HCT116 (cell line): ENCODE measurements at regions not wholly inside any gene's neighbourhood (a gene's known extent, or its start where the extent isn't known, plus 50 kb on each side); places are given as distances from the start of the nearest gene placed in this dataset.

Experiments
- ATAC-seq: fragments of 200-7000 bp; cut with Tn5 transposase; 2 replicates; pipeline ENCODE4 v1.9.1; 2020; ENCODE audit warnings: mild to moderate bottlenecking, moderate library complexity
- BruUV-seq: library from RNA; stranded (reverse); fragments of 400-500 nt; replicated peaks from 2 replicates; lab custom pipeline; 2021; lab: Mats Ljungman, UMichigan
- CTCF ChIA-PET: fragments of 300-600 bp; sonication (Branson Sonifier 250); formaldehyde crosslinking; loops from one replicate; lab custom pipeline; 2021; ENCODE audit warnings: antibody characterized with exemption; lab: Charles Lee
- POLR2A ChIA-PET: fragments of 300-600, 350-600 bp; sonication (Branson Sonifier 250); formaldehyde crosslinking; loops from one replicate; lab custom pipeline; 2021; ENCODE audit warnings: antibody characterized with exemption; lab: Charles Lee
- RAD21 ChIA-PET, 2 experiments: fragments of 300-600 bp; sonication (Branson Sonifier 250); formaldehyde crosslinking; loops; one replicate each; lab custom pipeline; 2023; ENCODE audit warnings: low total read pairs in 2 of 2; ENCODE audit not compliant: uncharacterized antibody in 2 of 2, unreplicated experiment in 2 of 2, low non-redundant PET in 1 of 2; lab: Charles Lee
- DNase-seq: peaks from one replicate; pipeline ENCODE4 v3.0.0-alpha.2; 2010; ENCODE audit warnings: low read depth, low spot score
- H2AFZ ChIP-seq: fragments of 200-600 bp; shearing (Covaris generic), sonication (generic); 2 replicates; pipeline ENCODE4 v1.6.1; 2017; ENCODE audit warnings: low read depth, mixed run types, mixed read lengths, antibody characterized with exemption, low read length; ENCODE audit not compliant: poor library complexity, severe bottlenecking
- H3K27ac ChIP-seq: 2 replicates; pipeline ENCODE4 v1.5.1; 2012; ENCODE audit warnings: low read depth, low read length
- H3K27me3 ChIP-seq: fragments of 200-600 bp; sonication (generic); 2 replicates; pipeline ENCODE4 v1.6.1; 2016; ENCODE audit warnings: mixed run types, low read length, mixed read lengths; ENCODE audit not compliant: insufficient read depth
- H3K36me3 ChIP-seq, 2 experiments: fragments of 200-500 bp in 1 of 2; fragments of 200-600 bp in 1 of 2; sonication (Bioruptor generic) in 1 of 2; sonication (generic) in 1 of 2; 2 replicates each; pipeline versions ENCODE4 v1.5.1 to v1.6.1; 2014 to 2016; ENCODE audit warnings: low read length in 2 of 2, inconsistent platforms in 1 of 2, mixed read lengths in 1 of 2, mixed run types in 1 of 2; ENCODE audit not compliant: insufficient read depth in 2 of 2, control insufficient read depth in 1 of 2
- H3K4me1 ChIP-seq, 2 experiments: fragments of 200-600 bp in 1 of 2; sonication (generic) in 1 of 2; 2 replicates each; pipeline versions ENCODE4 v1.5.1 to v1.6.1; 2012 to 2017; ENCODE audit warnings: low read length in 2 of 2, inconsistent platforms in 1 of 2, mild to moderate bottlenecking in 1 of 2, mixed read lengths in 1 of 2, mixed run types in 1 of 2, moderate library complexity in 1 of 2; ENCODE audit not compliant: insufficient read depth in 2 of 2, control insufficient read depth in 1 of 2
- H3K4me2 ChIP-seq: fragments of 200-600 bp; sonication (generic); 2 replicates; pipeline ENCODE4 v1.6.1; 2017; ENCODE audit warnings: mixed run types, low read length, mixed read lengths
- H3K4me3 ChIP-seq, 2 experiments: fragments of 200-600 bp in 1 of 2; sonication (generic) in 1 of 2; replicated peaks in 1 of 2; 2 replicates each; pipeline ENCODE4 v1.5.1; 2011 to 2016; ENCODE audit warnings: low read length in 2 of 2, control low read depth in 1 of 2, low read depth in 1 of 2, mild to moderate bottlenecking in 1 of 2, mixed read lengths in 1 of 2, mixed run types in 1 of 2
- H3K79me2 ChIP-seq: fragments of 200-600 bp; sonication (generic); 2 replicates; pipeline ENCODE4 v1.6.1; 2017; ENCODE audit warnings: mild to moderate bottlenecking, mixed run types, low read length, moderate library complexity, mixed read lengths; ENCODE audit not compliant: insufficient read depth
- H3K9ac ChIP-seq: fragments of 200-600 bp; sonication (generic); 2 replicates; pipeline ENCODE4 v1.6.1; 2016; ENCODE audit warnings: low read length, mixed read lengths
- H3K9me2 ChIP-seq: fragments of 200-600 bp; sonication (generic), shearing (Covaris generic); 2 replicates; pipeline ENCODE4 v1.6.1; 2017; ENCODE audit warnings: mixed run types, mild to moderate bottlenecking, moderate library complexity; ENCODE audit not compliant: insufficient read depth
- H3K9me3 ChIP-seq, 2 experiments: fragments of 200-500 bp in 1 of 2; fragments of 200-600 bp in 1 of 2; sonication (Bioruptor generic) in 1 of 2; sonication (generic) in 1 of 2; 2 replicates each; pipeline ENCODE4 v1.6.1; 2014 to 2017; ENCODE audit warnings: low read length in 2 of 2, mixed read lengths in 2 of 2, inconsistent platforms in 1 of 2, low read depth in 1 of 2, mild to moderate bottlenecking in 1 of 2, mixed run types in 1 of 2, moderate library complexity in 1 of 2; ENCODE audit not compliant: control insufficient read depth in 1 of 2, insufficient read depth in 1 of 2
- H4K20me1 ChIP-seq: fragments of 200-600 bp; sonication (generic), shearing (Covaris generic); 2 replicates; pipeline ENCODE4 v1.6.1; 2017; ENCODE audit warnings: mixed run types, mild to moderate bottlenecking, moderate library complexity; ENCODE audit not compliant: insufficient read depth
- CEBPB ChIP-seq: IDR thresholded peaks from 2 replicates; pipeline ENCODE4 v1.6.1; 2012; ENCODE audit warnings: low read depth
- EGR1 ChIP-seq: IDR thresholded peaks from 2 replicates; pipeline ENCODE4 v1.6.1; 2012; ENCODE audit warnings: low read depth
- ELF1 ChIP-seq: IDR thresholded peaks from 2 replicates; pipeline ENCODE4 v1.6.1; 2012; ENCODE audit warnings: low read depth, borderline replicate concordance
- FOSL1 ChIP-seq: IDR thresholded peaks from 2 replicates; pipeline ENCODE4 v1.6.1; 2012; ENCODE audit warnings: low read depth
- POLR2A ChIP-seq: IDR thresholded peaks from 2 replicates; pipeline ENCODE4 v1.7.0; 2011; ENCODE audit warnings: borderline replicate concordance; ENCODE audit not compliant: insufficient read depth, insufficient read length; ENCODE audit errors: extremely low read depth
- POLR2AphosphoS5 ChIP-seq: IDR thresholded peaks from 2 replicates; pipeline ENCODE4 v1.6.1; 2011; ENCODE audit warnings: mild to moderate bottlenecking, low read depth, low read length, moderate library complexity
- RAD21 ChIP-seq: IDR thresholded peaks from 2 replicates; pipeline ENCODE4 v1.6.1; 2012; ENCODE audit warnings: low read depth, mild to moderate bottlenecking
- SP1 ChIP-seq: IDR thresholded peaks from 2 replicates; pipeline ENCODE4 v1.6.1; 2012; ENCODE audit warnings: low read depth
- SRF ChIP-seq: IDR thresholded peaks from 2 replicates; pipeline ENCODE4 v1.6.1; 2012; ENCODE audit warnings: low read depth
- YY1 ChIP-seq: IDR thresholded peaks from 2 replicates; pipeline ENCODE4 v1.6.1; 2011; ENCODE audit warnings: low read length, low read depth, moderate library complexity, mild to moderate bottlenecking; ENCODE audit not compliant: insufficient replicate concordance; ENCODE audit errors: extremely low read depth
- ZNF274 ChIP-seq: fragments of 200-500 bp; sonication (Bioruptor generic); IDR thresholded peaks from 2 replicates; pipeline ENCODE4 v1.6.1; 2014; ENCODE audit warnings: mild to moderate bottlenecking, low read depth, low read length, inconsistent platforms
- intact Hi-C: fragments of 100-400 bp; cut with micrococcal nuclease; formaldehyde crosslinking; loops from 2 replicates; pipeline ENCODE4 v1.10.0; 2022
- TF ChIP-seq, protein P1 (sequence below): IDR thresholded peaks from 2 replicates; pipeline ENCODE4 v1.6.1; 2012
- TF ChIP-seq, protein P2 (sequence below): IDR thresholded peaks from 2 replicates; pipeline ENCODE4 v1.6.1; 2012
- TF ChIP-seq, protein P3 (sequence below): IDR thresholded peaks from 2 replicates; pipeline ENCODE4 v1.6.1; 2012; ENCODE audit warnings: low read depth

DNA sequence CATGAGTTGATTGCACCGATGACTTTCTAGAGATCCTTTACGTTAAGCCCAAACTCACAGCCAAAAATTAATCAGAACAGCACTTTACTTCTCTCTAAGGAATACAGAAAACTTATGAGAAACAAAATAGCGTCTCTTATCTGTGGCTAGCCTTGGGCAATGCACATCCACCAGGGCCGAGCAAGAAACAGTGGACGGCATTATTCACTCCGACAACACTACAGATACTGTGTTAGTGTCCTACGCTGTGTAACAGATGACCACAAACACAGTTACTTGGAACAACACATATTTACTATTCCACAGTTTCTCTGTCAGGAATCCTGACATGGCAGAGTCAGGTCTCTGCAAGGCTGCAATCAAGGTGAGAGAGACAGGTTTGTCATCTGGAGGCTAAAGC lies 598.3 kb upstream of the ADARB2 start:
- Histone ChIP-seq H3K36me3 (no peaks in the 10 kb centered on the region), H3K9ac (no peak overlapping the region), H3K4me2 (no peak overlapping the region), H3K27me3 (no peaks in the 10 kb centered on the region), H3K4me3 (no peak overlapping the region), H4K20me1 (no peaks in the 10 kb centered on the region), H2AFZ (no peak overlapping the region), H3K4me1 (no peaks in the 10 kb centered on the region), H3K27ac (no peak overlapping the region), H3K9me3 (peaks cover 10 to 20% of the 10 kb centered on the region in 2 experiments; a peak in 3 of 4 replicates), H3K79me2 (no peaks in the 10 kb centered on the region), H3K9me2 (no peaks in the 10 kb centered on the region)
- POLR2A ChIA-PET, result no interaction called here
- ATAC-seq (no peak), DNase-seq (no peak)
- no TSS peak for BruUV-seq
- CTCF ChIA-PET, result no interaction called here
- no peak for TF ChIP-seq ZNF274
- TF ChIP-seq, protein P1, sequence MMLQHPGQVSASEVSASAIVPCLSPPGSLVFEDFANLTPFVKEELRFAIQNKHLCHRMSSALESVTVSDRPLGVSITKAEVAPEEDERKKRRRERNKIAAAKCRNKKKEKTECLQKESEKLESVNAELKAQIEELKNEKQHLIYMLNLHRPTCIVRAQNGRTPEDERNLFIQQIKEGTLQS, result no peak
- no peak for TF ChIP-seq ELF1
- TF ChIP-seq POLR2A, result no peak
- no peak for TF ChIP-seq RAD21
- TF ChIP-seq YY1, result no peak
- TF ChIP-seq, protein P2, sequence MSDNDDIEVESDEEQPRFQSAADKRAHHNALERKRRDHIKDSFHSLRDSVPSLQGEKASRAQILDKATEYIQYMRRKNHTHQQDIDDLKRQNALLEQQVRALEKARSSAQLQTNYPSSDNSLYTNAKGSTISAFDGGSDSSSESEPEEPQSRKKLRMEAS, result no peak
- TF ChIP-seq FOSL1, result no peak
- no peak for TF ChIP-seq SP1
- TF ChIP-seq EGR1, result no peak
- no peak for TF ChIP-seq CEBPB
- TF ChIP-seq POLR2AphosphoS5, result no peak
- TF ChIP-seq, protein P3, sequence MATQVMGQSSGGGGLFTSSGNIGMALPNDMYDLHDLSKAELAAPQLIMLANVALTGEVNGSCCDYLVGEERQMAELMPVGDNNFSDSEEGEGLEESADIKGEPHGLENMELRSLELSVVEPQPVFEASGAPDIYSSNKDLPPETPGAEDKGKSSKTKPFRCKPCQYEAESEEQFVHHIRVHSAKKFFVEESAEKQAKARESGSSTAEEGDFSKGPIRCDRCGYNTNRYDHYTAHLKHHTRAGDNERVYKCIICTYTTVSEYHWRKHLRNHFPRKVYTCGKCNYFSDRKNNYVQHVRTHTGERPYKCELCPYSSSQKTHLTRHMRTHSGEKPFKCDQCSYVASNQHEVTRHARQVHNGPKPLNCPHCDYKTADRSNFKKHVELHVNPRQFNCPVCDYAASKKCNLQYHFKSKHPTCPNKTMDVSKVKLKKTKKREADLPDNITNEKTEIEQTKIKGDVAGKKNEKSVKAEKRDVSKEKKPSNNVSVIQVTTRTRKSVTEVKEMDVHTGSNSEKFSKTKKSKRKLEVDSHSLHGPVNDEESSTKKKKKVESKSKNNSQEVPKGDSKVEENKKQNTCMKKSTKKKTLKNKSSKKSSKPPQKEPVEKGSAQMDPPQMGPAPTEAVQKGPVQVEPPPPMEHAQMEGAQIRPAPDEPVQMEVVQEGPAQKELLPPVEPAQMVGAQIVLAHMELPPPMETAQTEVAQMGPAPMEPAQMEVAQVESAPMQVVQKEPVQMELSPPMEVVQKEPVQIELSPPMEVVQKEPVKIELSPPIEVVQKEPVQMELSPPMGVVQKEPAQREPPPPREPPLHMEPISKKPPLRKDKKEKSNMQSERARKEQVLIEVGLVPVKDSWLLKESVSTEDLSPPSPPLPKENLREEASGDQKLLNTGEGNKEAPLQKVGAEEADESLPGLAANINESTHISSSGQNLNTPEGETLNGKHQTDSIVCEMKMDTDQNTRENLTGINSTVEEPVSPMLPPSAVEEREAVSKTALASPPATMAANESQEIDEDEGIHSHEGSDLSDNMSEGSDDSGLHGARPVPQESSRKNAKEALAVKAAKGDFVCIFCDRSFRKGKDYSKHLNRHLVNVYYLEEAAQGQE, result no peak
- no peak for TF ChIP-seq SRF
- RAD21 ChIA-PET, result no interaction called here
- intact Hi-C loops, result no loop called here
